Small intestine (tissue), 7 donors: ENCODE measurements at regions not wholly inside any gene's neighbourhood (a gene's known extent, or its start where the extent isn't known, plus 50 kb on each side); places are given as distances from the start of the nearest gene placed in this dataset.

Experiments
- DNase-seq, 2 donors: peaks; one replicate each; pipeline versions ENCODE4 v3.0.0 to v3.0.0-alpha.2; 2013
- FAIRE-seq: peaks from 2 replicates; lab custom pipeline; 2012; peaks lifted over from hg19 to GRCh38; lab: Jason Lieb, UNC
- H3K27ac ChIP-seq, 3 donors: one replicate each; pipeline ENCODE4 v1.5.1; 2013; ENCODE audit warnings: low read length in 2 of 3, mild to moderate bottlenecking in 2 of 3, control low read depth in 1 of 3, inconsistent platforms in 1 of 3, low read depth in 1 of 3, moderate library complexity in 1 of 3
- H3K27me3 ChIP-seq, 3 donors: one replicate each; pipeline ENCODE4 v1.6.1; 2013; ENCODE audit warnings: low read length in 3 of 3, inconsistent platforms in 1 of 3; ENCODE audit not compliant: control insufficient read depth in 3 of 3, insufficient read depth in 3 of 3
- H3K36me3 ChIP-seq, 3 donors: one replicate each; pipeline ENCODE4 v1.6.1; 2013; ENCODE audit warnings: low read length in 3 of 3, inconsistent platforms in 1 of 3, low read depth in 1 of 3, mild to moderate bottlenecking in 1 of 3, moderate library complexity in 1 of 3; ENCODE audit not compliant: control insufficient read depth in 3 of 3, insufficient read depth in 2 of 3
- H3K4me1 ChIP-seq, 3 donors: one replicate each; pipeline ENCODE4 v1.6.1; 2013; ENCODE audit warnings: low read length in 2 of 3, inconsistent platforms in 1 of 3, low read depth in 1 of 3, mild to moderate bottlenecking in 1 of 3, moderate library complexity in 1 of 3; ENCODE audit not compliant: control insufficient read depth in 3 of 3, insufficient read depth in 2 of 3
- H3K4me3 ChIP-seq, 3 donors: one replicate each; pipeline ENCODE4 v1.5.1; 2013; ENCODE audit warnings: low read length in 3 of 3, control low read depth in 1 of 3, inconsistent platforms in 1 of 3, low read depth in 1 of 3, mild to moderate bottlenecking in 1 of 3, moderate library complexity in 1 of 3
- H3K9me3 ChIP-seq, 2 donors: one replicate each; pipeline ENCODE4 v1.6.1; 2013; ENCODE audit warnings: low read depth in 1 of 2, low read length in 1 of 2; ENCODE audit not compliant: control insufficient read depth in 2 of 2, insufficient read depth in 1 of 2
- WGBS, 3 donors: extraction: QIAGEN DNeasy Blood & Tissue Kit; methylation state at CpG; one replicate each; pipeline ENCODE4 v1.1.7; 2013; 5-methylcytosine and 5-hydroxymethylcytosine counted together
- donor health status: healthy with polysubstance abuse.
- donor health status: control.
- donor health status: control.
- donor health status: Bipolar disorder and iron deficiency.
- donor health status: healthy.

GRCh38 chr4:184890499-184890898 is 64.7 kb upstream of the ACSL1 start:
- Histone ChIP-seq H3K27ac (no peak overlapping the region), H3K4me3 (no peak overlapping the region), H3K27me3 (peaks cover 0 to 2% (median 0%) of the 10 kb centered on the region in 3 donors), H3K4me1 (no peaks in the 10 kb centered on the region), H3K9me3 (no peaks in the 10 kb centered on the region), H3K36me3 (no peaks in the 10 kb centered on the region)
- FAIRE-seq (no peak), DNase-seq (no peak)
- whole genome bisulfite sequencing, 3 donors = 43 to 61% (median 56%) methylated on average over 5 of the region's 5 CpGs

- peaks cover 0 to 2% (median 0%) of the 10 kb centered on the region in 3 donors for H3K27me3 ChIP-seq
- WGBS, 3 donors = 93 to 100% (median 98%) methylated on average over 2 of the region's 2 CpGs
- no peaks in the 10 kb centered on the region for H3K4me1 ChIP-seq
- DNase-seq (no peak), FAIRE-seq (no peak)
- no peak overlapping the region for H3K27ac ChIP-seq
- no peak overlapping the region for H3K4me3 ChIP-seq
- H3K9me3 ChIP-seq = no peaks in the 10 kb centered on the region
- H3K36me3 ChIP-seq = no peaks in the 10 kb centered on the region
Observed at GRCh38 chr4:184891816-184892397, 66.1 kb upstream of the ACSL1 start.

- no peak for FAIRE-seq
- no peak overlapping the region for H3K27ac ChIP-seq
- H3K4me1 ChIP-seq = no peaks in the 10 kb centered on the region
Observed at GRCh38 chr4:184892999-184893398, 67.2 kb upstream of the ACSL1 start.

GRCh38 chr4:184893801-184894571 is 68.2 kb upstream of the ACSL1 start:
- no peak overlapping the region for H3K27ac ChIP-seq
- no peak overlapping the region for H3K4me3 ChIP-seq
- WGBS, 3 donors = 85 to 91% (median 86%) methylated on average over 10 of the region's 10 CpGs
- H3K9me3 ChIP-seq = no peaks in the 10 kb centered on the region
- DNase-seq (no peak), FAIRE-seq (no peak)
- H3K36me3 ChIP-seq = no peaks in the 10 kb centered on the region
- H3K4me1 ChIP-seq = no peaks in the 10 kb centered on the region
- H3K27me3 ChIP-seq = peaks cover 0 to 7% (median 0%) of the 10 kb centered on the region in 3 donors

More at GRCh38 chr4:184892999-184893398, 67.2 kb upstream of the ACSL1 start:
- 84 to 89% (median 88%) methylated on average over 3 of the region's 3 CpGs for WGBS, 3 donors
- Histone ChIP-seq H3K27me3 (peaks cover 0 to 7% (median 0%) of the 10 kb centered on the region in 3 donors), H3K36me3 (no peaks in the 10 kb centered on the region), H3K4me3 (no peak overlapping the region), H3K9me3 (no peaks in the 10 kb centered on the region)
- no peak for DNase-seq

- FAIRE-seq = no peak
- 61 to 73% (median 69%) methylated on average over 7 of the region's 7 CpGs for WGBS, 3 donors
- no peak overlapping the region for H3K27ac ChIP-seq
Observed at GRCh38 chr4:184895012-184895695, 69.4 kb upstream of the ACSL1 start.

GRCh38 chr4:184896868-184897715 is 71.3 kb upstream of the ACSL1 start:
- no peak overlapping the region for H3K27ac ChIP-seq
- H3K36me3 ChIP-seq = no peaks in the 10 kb centered on the region
- H3K27me3 ChIP-seq = peaks cover 0 to 7% (median 0%) of the 10 kb centered on the region in 3 donors
- H3K4me1 ChIP-seq = no peaks in the 10 kb centered on the region
- no peaks in the 10 kb centered on the region for H3K9me3 ChIP-seq
- 66 to 76% (median 71%) methylated on average over 19 of the region's 19 CpGs for WGBS, 3 donors
- DNase-seq (no peak), FAIRE-seq (no peak)
- no peak overlapping the region for H3K4me3 ChIP-seq

More at GRCh38 chr4:184895012-184895695, 69.4 kb upstream of the ACSL1 start:
- no peaks in the 10 kb centered on the region for H3K36me3 ChIP-seq
- no peaks in the 10 kb centered on the region for H3K9me3 ChIP-seq
- no peak overlapping the region for H3K4me3 ChIP-seq
- H3K4me1 ChIP-seq = no peaks in the 10 kb centered on the region
- H3K27me3 ChIP-seq = peaks cover 0 to 7% (median 0%) of the 10 kb centered on the region in 3 donors
- DNase-seq = no peak

- H3K9me3 ChIP-seq = no peaks in the 10 kb centered on the region
- DNase-seq (no peak), FAIRE-seq (no peak)
- H3K4me3 ChIP-seq = no peak overlapping the region
- peaks cover 0 to 7% (median 0%) of the 10 kb centered on the region in 3 donors for H3K27me3 ChIP-seq
- no peaks in the 10 kb centered on the region for H3K4me1 ChIP-seq
- 64 to 75% (median 70%) methylated on average over 7 of the region's 7 CpGs for WGBS, 3 donors
- no peak overlapping the region for H3K27ac ChIP-seq
- no peaks in the 10 kb centered on the region for H3K36me3 ChIP-seq
Observed at GRCh38 chr4:184897895-184898294, 72.1 kb upstream of the ACSL1 start.

GRCh38 chr4:184898793-184899192 is 73.0 kb upstream of the ACSL1 start:
- WGBS, 3 donors = 67 to 86% (median 72%) methylated on average over 5 of the region's 5 CpGs
- FAIRE-seq = no peak
- Histone ChIP-seq H3K27me3 (peaks cover 0 to 7% (median 0%) of the 10 kb centered on the region in 3 donors), H3K4me3 (no peak overlapping the region), H3K4me1 (no peaks in the 10 kb centered on the region), H3K36me3 (no peaks in the 10 kb centered on the region), H3K9me3 (no peaks in the 10 kb centered on the region), H3K27ac (no peak overlapping the region)
- DNase-seq = no peak
